ENCODE measurements at regions not wholly inside any gene's neighbourhood (a gene's known extent, or its start where the extent isn't known, plus 50 kb on each side); places are given as distances from the start of the nearest gene placed in this dataset.

DNA sequence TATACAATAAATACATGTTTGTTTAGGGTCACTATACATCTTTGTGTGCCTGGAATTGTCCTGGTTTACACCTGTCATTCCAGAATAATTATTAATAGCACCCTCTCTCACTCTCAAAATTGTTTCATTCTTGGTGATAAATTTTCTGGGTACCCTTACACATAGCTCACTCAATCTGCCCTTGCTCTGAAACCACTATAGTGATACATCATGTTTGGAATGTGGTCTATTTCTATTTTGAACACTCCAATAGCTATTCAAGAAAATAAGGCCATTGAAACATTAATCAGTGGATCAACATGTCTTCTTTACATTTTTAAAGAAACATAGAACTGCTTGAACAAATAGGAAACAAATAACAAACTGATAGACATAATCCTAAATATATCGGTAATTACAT, 158.7 kb downstream of the ARRDC3 start:
- no peak for DNase-seq (ENCODE audit: extremely low read depth, insufficient read length)
- TF ChIP-seq, protein P1, sequence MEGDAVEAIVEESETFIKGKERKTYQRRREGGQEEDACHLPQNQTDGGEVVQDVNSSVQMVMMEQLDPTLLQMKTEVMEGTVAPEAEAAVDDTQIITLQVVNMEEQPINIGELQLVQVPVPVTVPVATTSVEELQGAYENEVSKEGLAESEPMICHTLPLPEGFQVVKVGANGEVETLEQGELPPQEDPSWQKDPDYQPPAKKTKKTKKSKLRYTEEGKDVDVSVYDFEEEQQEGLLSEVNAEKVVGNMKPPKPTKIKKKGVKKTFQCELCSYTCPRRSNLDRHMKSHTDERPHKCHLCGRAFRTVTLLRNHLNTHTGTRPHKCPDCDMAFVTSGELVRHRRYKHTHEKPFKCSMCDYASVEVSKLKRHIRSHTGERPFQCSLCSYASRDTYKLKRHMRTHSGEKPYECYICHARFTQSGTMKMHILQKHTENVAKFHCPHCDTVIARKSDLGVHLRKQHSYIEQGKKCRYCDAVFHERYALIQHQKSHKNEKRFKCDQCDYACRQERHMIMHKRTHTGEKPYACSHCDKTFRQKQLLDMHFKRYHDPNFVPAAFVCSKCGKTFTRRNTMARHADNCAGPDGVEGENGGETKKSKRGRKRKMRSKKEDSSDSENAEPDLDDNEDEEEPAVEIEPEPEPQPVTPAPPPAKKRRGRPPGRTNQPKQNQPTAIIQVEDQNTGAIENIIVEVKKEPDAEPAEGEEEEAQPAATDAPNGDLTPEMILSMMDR (IDR thresholded peaks at IDR 0.05; ENCODE audit: insufficient read depth, low read length, poor library complexity, severe bottlenecking): no peak
- no peak overlapping the region for H3K4me3 ChIP-seq (replicated peaks; ENCODE audit: low read depth, low read length)
- no peaks in the 10 kb centered on the region for H3K27me3 ChIP-seq (replicated peaks; ENCODE audit: control insufficient read depth, insufficient read depth, low read length)
- no peaks in the 10 kb centered on the region for H3K36me3 ChIP-seq (ENCODE audit: control insufficient read depth, insufficient read depth, low read length)

DNA sequence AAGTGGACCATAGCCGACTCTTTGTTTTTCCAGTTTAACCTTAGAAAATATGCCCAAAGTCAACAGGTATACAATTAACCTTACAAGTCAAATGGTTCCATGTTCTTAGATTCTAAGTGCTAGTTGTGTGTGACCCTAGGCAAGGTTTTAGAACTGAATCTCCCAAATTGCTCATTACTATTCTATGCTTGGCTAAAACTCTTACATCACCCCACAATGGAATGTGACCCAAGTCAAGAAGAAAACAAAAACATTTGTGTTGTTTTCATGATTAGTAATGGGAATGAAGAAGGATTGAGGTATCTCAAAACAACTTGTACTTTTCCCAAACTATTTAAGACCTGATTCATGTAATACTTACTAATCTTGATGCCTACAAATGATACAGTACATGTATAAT, 159.2 kb downstream of the ARRDC3 start:
- TF ChIP-seq, protein P1 (IDR thresholded peaks at IDR 0.05; ENCODE audit: insufficient read depth, low read length, poor library complexity, severe bottlenecking): no peak
- Histone ChIP-seq H3K4me3 (replicated peaks; ENCODE audit: low read depth, low read length) (no peak overlapping the region), H3K27me3 (replicated peaks; ENCODE audit: control insufficient read depth, insufficient read depth, low read length) (no peaks in the 10 kb centered on the region), H3K36me3 (ENCODE audit: control insufficient read depth, insufficient read depth, low read length) (no peaks in the 10 kb centered on the region)
- no peak for DNase-seq (ENCODE audit: extremely low read depth, insufficient read length)

DNA sequence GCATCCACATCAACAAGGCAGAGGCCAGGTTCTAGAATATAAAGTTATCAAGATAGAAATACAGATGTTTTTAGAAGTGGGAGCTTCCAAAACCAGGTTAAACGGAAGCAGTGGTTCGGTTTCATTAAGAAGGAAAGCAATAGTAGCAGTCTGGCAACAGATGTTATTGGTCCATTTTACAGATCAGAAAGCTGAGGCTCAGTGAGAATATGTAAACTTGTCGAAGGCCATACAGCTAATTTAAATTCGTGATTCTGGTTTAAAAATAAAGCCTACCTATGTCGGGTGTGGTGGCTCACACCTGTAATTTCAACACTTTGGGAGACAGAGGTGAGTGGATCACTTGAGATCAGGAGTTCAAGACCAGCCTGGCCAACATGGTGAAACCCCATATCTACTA, 160.6 kb downstream of the ARRDC3 start:
- TF ChIP-seq, protein P1 (IDR thresholded peaks at IDR 0.05; ENCODE audit: insufficient read depth, low read length, poor library complexity, severe bottlenecking): no peak
- no peak for DNase-seq (ENCODE audit: extremely low read depth, insufficient read length)
- H3K36me3 ChIP-seq (ENCODE audit: control insufficient read depth, insufficient read depth, low read length): no peaks in the 10 kb centered on the region
- H3K27me3 ChIP-seq (replicated peaks; ENCODE audit: control insufficient read depth, insufficient read depth, low read length): no peaks in the 10 kb centered on the region
- H3K4me3 ChIP-seq (replicated peaks; ENCODE audit: low read depth, low read length): no peak overlapping the region

DNA sequence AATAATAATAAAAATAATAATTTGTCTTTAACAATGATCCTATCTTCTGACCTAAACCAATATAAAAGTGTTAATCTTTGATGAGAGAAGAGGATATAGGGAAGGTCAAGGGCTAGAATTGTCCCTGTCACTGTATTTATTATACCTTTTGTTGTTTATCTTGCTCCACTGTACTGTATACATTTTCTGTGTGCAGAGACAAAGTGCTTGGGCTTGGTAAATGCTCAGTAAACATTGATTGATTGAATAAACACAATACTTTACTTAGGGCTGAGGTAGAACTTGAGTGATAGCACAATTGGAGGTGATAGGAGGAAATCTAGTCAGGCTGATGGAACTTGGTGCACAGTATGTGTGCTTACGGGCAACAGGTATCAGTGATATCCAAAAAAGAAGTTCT, 161.2 kb downstream of the ARRDC3 start:
- DNase-seq (ENCODE audit: extremely low read depth, insufficient read length): no peak
- Histone ChIP-seq H3K27me3 (replicated peaks; ENCODE audit: control insufficient read depth, insufficient read depth, low read length) (no peaks in the 10 kb centered on the region), H3K4me3 (replicated peaks; ENCODE audit: low read depth, low read length) (no peak overlapping the region), H3K36me3 (ENCODE audit: control insufficient read depth, insufficient read depth, low read length) (no peaks in the 10 kb centered on the region)
- TF ChIP-seq, protein P1 (IDR thresholded peaks at IDR 0.05; ENCODE audit: insufficient read depth, low read length, poor library complexity, severe bottlenecking): no peak

DNA sequence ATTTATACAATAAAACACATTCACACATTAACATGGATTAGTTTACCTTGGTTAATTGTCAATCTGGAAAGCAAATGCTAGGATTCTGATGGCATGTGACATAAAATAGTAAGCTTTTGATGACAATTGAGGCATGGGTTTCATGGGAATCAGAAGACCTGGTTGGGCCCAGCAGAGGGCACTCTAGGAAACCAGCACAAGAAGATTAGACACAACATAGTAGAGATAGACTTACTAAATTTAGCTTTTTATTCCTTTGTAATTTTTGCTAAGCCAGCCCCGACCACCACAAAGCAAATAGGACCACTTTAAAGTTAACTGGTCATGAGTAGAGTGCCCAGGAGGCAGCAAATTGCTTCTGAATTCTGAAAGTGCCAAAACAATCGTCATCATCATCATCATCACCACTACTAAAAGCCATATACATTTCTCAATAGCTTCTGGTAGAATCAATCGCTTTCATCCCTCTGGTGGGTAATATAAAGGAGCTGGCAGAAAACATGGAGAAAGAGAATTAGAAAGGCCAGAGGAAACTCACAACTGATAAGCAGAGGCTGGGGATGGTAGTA, 163.2 kb downstream of the ARRDC3 start:
- DNase-seq (ENCODE audit: extremely low read depth, insufficient read length): no peak
- TF ChIP-seq, protein P1 (IDR thresholded peaks at IDR 0.05; ENCODE audit: insufficient read depth, low read length, poor library complexity, severe bottlenecking): peak; percentile 58
- Histone ChIP-seq H3K36me3 (ENCODE audit: control insufficient read depth, insufficient read depth, low read length) (no peaks in the 10 kb centered on the region), H3K4me3 (replicated peaks; ENCODE audit: low read depth, low read length) (no peak overlapping the region), H3K27me3 (replicated peaks; ENCODE audit: control insufficient read depth, insufficient read depth, low read length) (no peaks in the 10 kb centered on the region)
